Mesodermal cell (in vitro differentiated cells): ENCODE measurements at regions not wholly inside any gene's neighbourhood (a gene's known extent, or its start where the extent isn't known, plus 50 kb on each side); places are given as distances from the start of the nearest gene placed in this dataset.
"Not testable (repeated sequence)": the region's sequence is repeated elsewhere in the genome, so short reads cannot be mapped to it uniquely, and the experiment has no call there.

Experiments used
- H3K27ac ChIP-seq: 2 replicates; pipeline ENCODE4 v1.7.0; 2013; ENCODE audit warnings: mild to moderate bottlenecking, low read depth, low read length, moderate library complexity; ENCODE audit not compliant: severe bottlenecking
- H3K36me3 ChIP-seq: 2 replicates; pipeline ENCODE4 v1.7.1; 2013; ENCODE audit warnings: mild to moderate bottlenecking, low read length, moderate library complexity; ENCODE audit not compliant: control insufficient read depth, insufficient read depth
- H3K4me1 ChIP-seq: one replicate; pipeline ENCODE4 v1.7.1; 2013; ENCODE audit warnings: mild to moderate bottlenecking, low read length; ENCODE audit not compliant: insufficient read depth, control insufficient read depth, poor library complexity, severe bottlenecking
- H3K4me3 ChIP-seq: 2 replicates; pipeline ENCODE4 v1.7.0; 2013; ENCODE audit warnings: low read length, control low read depth, mild to moderate bottlenecking; ENCODE audit not compliant: insufficient read depth, poor library complexity, severe bottlenecking; ENCODE audit errors: extremely low read depth
- H3K9me3 ChIP-seq: 2 replicates; pipeline ENCODE4 v1.7.1; 2013; ENCODE audit warnings: mild to moderate bottlenecking, low read length, moderate library complexity; ENCODE audit not compliant: control insufficient read depth
- WGBS, 2 experiments: methylation state at CpG; one replicate each; pipeline ENCODE4 v1.1.5; 2013; ENCODE audit warnings: missing lambda C conversion rate in 2 of 2; ENCODE audit not compliant: insufficient coverage in 2 of 2; 5-methylcytosine and 5-hydroxymethylcytosine counted together

DNA sequence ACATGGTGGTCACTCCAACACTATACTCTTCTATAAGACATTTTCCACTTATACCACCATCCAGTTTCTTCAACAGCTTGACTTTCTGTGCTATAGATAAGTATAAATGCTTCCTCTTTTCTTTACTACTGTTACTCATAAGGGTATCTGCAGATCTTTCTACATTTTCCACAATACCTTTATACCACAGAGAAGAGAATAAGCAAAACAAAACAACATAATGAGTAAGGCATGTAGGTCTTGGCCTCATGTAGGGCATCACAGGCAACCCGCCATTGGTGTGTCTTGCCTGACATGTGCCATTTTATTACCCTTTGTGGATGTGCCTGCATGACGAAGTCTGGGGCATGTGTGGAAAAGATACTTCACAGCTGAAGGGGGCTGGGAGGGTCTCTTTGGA, 265.3 kb upstream of the STARD13 start:
- Histone ChIP-seq H3K9me3 (no peaks in the 10 kb centered on the region), H3K4me1 (no peaks in the 10 kb centered on the region), H3K27ac (no peak overlapping the region), H3K36me3 (no peaks in the 10 kb centered on the region), H3K4me3 (no peak overlapping the region)
- whole genome bisulfite sequencing, 2 experiments, result 88 to 95% methylated on average over 2 of the region's 2 CpGs

DNA sequence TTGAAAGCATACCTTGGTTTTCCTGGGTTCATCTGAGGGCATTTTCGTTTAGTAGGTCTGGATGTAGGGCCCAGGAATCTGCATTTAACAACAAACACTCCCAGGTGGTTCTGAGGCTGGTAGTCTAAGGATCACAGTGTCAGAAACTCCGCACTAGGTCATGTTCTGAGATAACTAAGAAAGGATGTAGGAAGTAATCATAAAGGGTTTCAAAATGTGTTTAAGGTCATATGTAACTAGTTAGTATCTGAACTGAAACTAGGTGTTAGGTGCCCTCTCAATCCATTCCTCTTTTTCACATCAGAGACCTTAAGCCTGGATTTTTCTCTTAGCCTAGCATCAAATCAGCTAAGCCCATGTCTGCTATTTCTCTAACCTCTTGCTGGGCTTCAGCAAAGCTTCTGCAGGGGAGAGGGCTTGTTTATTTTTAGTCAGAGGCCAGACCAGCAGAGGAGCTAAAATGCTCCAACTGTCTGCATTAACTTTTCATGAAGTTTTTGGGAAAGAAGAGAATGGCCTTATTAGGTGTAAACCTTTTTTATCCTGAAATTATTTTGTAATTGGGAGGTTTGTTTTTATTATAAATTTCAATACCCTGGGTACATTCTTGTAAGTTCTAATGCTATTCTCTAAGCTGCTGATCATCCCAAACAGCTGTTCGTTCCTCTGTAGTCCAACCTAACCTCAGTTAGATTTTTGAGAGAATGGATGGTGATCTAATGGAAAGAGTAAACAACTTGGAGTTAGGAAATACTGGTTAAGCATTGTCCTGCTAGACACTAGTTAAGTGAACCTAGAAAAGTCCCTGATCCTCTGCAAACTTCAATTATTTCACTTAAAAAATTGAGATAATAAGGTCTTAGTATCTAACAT, 262.8 kb upstream of the RFC3 start:
- 100% methylated on average over 1 of the region's 3 CpGs; no CpG with 5 or more reads in 1 of the 2 experiments for WGBS, 2 experiments
- Histone ChIP-seq H3K36me3 (no peaks in the 10 kb centered on the region), H3K4me3 (no peak overlapping the region), H3K9me3 (no peaks in the 10 kb centered on the region), H3K27ac (no peak overlapping the region), H3K4me1 (no peaks in the 10 kb centered on the region)

DNA sequence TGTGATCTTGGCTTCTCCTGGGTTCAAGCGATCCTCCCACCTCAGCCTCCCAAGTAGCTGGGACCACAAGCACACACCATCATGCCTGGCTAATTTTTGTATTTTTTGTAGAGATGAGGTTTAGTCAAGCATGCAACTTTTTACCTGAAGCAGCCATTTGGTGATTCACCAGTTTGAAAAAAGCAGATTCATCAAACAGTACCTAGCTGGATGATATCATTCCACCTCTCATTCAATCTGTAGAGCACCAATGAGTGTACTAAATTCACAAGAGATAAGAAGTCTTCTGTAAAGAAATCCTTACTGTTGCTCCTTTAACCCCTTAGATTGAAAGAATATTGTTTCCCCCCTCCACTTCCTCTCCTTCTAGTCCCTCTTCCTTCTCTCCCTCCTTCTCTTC, 261.1 kb upstream of the RFC3 start:
- WGBS, 2 experiments, result no CpG with 5 or more reads among the region's 1 CpG
- H3K36me3 ChIP-seq, result no peaks in the 10 kb centered on the region
- no peak overlapping the region for H3K27ac ChIP-seq
- no peak overlapping the region for H3K4me3 ChIP-seq
- H3K4me1 ChIP-seq, result no peaks in the 10 kb centered on the region
- H3K9me3 ChIP-seq, result no peaks in the 10 kb centered on the region

DNA sequence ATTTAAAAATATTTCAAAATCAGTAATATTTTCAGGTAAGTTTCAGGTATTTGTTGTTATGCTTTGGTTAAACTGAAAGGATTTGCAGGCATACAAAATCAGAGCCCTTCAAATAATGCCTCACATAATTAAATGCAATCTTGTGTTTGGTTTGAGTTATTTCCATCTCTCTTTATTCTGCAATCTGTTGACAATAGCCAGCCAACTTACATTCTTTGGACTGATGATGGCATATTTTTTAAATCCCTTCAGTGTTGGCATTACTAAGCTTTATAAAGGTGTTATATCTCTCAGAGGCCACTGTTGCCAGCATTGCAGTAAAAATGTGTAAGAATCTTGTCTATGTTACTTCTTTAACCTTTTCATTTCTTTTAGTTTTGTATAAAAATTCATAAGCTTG, 257.2 kb upstream of the RFC3 start:
- Histone ChIP-seq H3K27ac (no peak overlapping the region), H3K36me3 (no peaks in the 10 kb centered on the region), H3K4me3 (no peak overlapping the region), H3K9me3 (no peaks in the 10 kb centered on the region), H3K4me1 (no peaks in the 10 kb centered on the region)

DNA sequence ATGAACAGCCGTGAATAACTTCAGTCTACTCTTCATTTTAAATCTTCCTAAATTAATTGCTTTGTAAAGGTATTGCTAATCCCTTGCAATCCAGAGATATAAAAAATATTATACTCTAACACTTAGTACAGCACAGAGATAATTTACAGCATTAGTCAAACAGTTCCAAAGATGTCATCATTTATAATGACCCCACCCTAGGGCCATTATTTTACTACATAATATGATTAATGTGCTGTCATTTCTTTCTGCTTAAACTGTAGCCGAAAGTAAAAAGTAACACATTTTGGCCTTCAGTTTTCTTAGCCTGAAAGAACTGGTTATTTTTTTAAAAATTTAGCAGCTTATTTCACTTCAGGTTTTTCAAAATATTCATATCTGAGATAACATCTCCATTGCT, 256.3 kb upstream of the RFC3 start:
- WGBS, 2 experiments, result no CpG with 5 or more reads among the region's 2 CpGs
- no peak overlapping the region for H3K4me3 ChIP-seq
- H3K9me3 ChIP-seq, result no peaks in the 10 kb centered on the region
- H3K27ac ChIP-seq, result no peak overlapping the region
- no peaks in the 10 kb centered on the region for H3K36me3 ChIP-seq
- no peaks in the 10 kb centered on the region for H3K4me1 ChIP-seq

DNA sequence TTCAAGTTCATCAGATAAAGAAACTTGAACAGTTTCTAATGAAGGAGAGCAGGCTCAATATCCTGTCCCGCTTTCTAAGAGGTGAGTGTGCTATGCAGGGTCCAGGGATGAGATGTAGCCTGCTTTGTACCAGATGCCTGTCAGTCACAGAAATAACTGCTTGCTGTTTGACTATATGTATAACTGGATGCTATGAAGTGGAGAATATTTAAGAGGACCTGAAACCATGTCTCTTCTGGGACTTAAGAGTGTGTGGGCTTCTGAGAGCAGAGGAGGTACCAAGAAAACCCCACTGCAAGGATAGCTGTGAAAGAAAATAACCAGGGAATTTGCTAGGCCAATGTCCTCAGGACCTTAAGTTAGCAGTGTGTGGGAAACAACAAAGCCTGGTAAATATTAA, 246.3 kb upstream of the RFC3 start:
- WGBS, 2 experiments, result 83 to 88% methylated on average over 1 of the region's 1 CpG
- H3K36me3 ChIP-seq, result no peaks in the 10 kb centered on the region
- H3K9me3 ChIP-seq, result no peaks in the 10 kb centered on the region
- no peak overlapping the region for H3K4me3 ChIP-seq
- no peak overlapping the region for H3K27ac ChIP-seq
- H3K4me1 ChIP-seq, result no peaks in the 10 kb centered on the region

DNA sequence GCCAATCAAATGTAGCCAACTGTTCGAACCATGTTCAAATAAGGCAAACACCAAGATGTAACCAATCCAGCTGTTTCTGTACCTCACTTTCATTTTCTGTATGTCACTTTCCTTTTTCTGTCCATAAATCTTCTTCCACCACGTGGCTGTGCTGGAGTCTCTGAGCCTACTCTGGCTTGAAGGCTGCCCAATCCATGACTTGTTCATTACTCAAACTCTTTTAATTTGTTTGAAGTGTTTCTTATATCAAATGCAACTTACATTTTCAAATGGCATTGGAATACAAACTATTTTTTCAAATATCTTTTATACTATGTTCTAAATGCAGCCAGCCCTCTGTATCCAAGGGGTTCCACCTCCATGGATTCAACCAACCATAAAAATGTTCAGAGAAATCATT, 245.6 kb upstream of the RFC3 start:
- H3K9me3 ChIP-seq, H3K27ac ChIP-seq, H3K4me1 ChIP-seq, H3K4me3 ChIP-seq, H3K36me3 ChIP-seq: not testable (repeated sequence)
- WGBS, 2 experiments, result 64 to 86% methylated on average over 1 to 2 of the region's 2 CpGs

DNA sequence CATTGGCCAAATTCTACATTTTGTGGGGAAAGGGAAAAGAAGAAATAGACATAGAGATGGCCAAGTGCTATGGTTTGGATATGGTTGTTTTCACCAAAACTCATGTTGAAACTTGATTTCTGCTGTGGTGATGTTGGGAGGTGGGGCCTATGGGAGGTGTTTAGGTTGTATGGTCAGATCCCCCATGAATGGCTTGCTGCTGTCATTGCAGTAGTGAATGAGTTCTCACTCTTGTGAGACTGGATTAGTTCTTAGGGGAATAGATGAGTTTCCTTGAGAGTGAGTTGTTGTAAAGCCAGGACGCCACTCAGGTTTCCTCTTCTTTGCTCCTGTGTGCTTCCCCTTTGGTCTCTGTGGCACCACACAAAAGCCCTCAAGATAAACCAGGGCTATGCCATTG, 242.6 kb upstream of the RFC3 start:
- Histone ChIP-seq H3K4me3 (no peak overlapping the region), H3K9me3 (no peaks in the 10 kb centered on the region), H3K4me1 (no peaks in the 10 kb centered on the region), H3K36me3 (no peaks in the 10 kb centered on the region), H3K27ac (no peak overlapping the region)
- WGBS, 2 experiments, result 75% methylated on average over 1 of the region's 1 CpG; no CpG with 5 or more reads in 1 of the 2 experiments

DNA sequence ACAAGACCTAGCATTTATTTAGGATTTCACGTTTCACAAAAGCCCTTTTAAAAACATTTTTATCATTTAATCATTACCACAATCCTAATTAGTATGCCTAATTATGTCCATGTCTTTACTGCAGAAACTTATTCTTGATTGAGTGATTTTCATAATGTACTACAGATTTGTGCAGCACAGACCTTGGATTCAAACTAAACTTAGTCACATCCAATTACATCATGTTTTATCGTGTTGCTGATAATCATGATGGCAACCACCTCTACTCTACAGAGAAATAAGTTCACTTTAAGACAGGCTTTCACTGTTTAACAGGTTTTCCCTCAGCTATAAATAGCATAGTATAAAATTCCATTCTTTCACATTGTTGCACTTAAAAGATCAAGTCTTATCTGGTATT, 240.9 kb upstream of the RFC3 start:
- 71 to 100% methylated on average over 1 of the region's 2 CpGs for WGBS, 2 experiments
- no peak overlapping the region for H3K27ac ChIP-seq
- H3K4me3 ChIP-seq, result no peak overlapping the region

DNA sequence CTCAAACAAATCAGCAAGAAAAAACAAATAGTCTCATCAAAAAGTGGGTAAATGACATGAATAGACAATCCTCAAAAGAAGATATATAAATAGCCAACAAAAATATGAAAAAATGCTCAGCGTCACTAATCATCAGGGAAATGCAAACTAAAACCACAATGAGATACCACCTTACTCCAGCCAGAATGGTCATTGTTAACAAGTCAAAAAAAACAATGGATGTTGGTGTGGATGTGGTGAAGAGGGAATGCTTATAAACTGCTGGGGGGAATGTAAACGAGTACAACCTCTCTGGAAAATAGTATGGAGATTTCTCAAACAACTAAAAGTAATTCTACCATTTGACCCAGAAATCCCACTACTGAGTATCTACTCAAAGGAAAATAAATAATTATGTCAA, 239.2 kb upstream of the RFC3 start:
- Histone ChIP-seq H3K4me3 (no peak overlapping the region), H3K9me3 (no peaks in the 10 kb centered on the region)
- WGBS, 2 experiments, result no CpG with 5 or more reads among the region's 2 CpGs

More for the DNA sequence above, 240.9 kb upstream of the RFC3 start:
- Histone ChIP-seq H3K9me3 (no peaks in the 10 kb centered on the region), H3K36me3 (no peaks in the 10 kb centered on the region), H3K4me1 (no peaks in the 10 kb centered on the region)

DNA sequence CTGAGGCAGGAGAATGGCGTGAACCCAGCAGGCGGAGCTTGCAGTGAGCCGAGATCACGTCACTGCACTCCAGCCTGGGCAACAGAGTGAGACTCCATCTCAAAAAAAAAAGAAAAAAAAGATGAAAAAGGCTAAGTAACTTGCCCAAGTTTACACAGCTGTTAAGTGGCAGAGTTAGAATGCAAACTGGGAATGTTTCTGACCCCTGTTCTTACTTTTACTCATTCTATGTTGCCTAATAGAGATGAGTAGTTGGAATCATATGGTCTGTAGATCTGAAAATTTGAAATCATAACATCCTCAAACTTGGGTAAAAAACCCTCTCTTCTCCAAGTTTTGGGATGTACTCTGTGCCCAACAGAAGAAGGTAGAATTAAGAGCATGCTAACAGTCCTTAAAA, 235.8 kb upstream of the RFC3 start:
- Histone ChIP-seq H3K27ac (no peak overlapping the region), H3K4me1 (no peaks in the 10 kb centered on the region), H3K4me3 (no peak overlapping the region), H3K36me3 (no peaks in the 10 kb centered on the region), H3K9me3 (no peaks in the 10 kb centered on the region)
- 100% methylated on average over 2 of the region's 4 CpGs; no CpG with 5 or more reads in 1 of the 2 experiments for WGBS, 2 experiments

More for the DNA sequence above, 239.2 kb upstream of the RFC3 start:
- H3K27ac ChIP-seq, result no peak overlapping the region
- H3K36me3 ChIP-seq, result no peaks in the 10 kb centered on the region
- H3K4me1 ChIP-seq, result no peaks in the 10 kb centered on the region
